Hematopoietic multipotent progenitor cell treated with erythropoietin and hydrocortisone succinate and interleukin-3 and kit ligand, for 8 days (in vitro differentiated cells): ENCODE measurements at regions not wholly inside any gene's neighbourhood (a gene's known extent, or its start where the extent isn't known, plus 50 kb on each side); places are given as distances from the start of the nearest gene placed in this dataset.
A peak's percentile ranks its signal among the peaks of the same experiment; 100 is the strongest.
"Not testable (repeated sequence)": the region's sequence is repeated elsewhere in the genome, so short reads cannot be mapped to it uniquely, and the experiment has no call there.

ENCODE experiments used
- DNase-seq: peaks from one replicate; pipeline ENCODE4 v3.0.0-alpha.2; 2015

DNA sequence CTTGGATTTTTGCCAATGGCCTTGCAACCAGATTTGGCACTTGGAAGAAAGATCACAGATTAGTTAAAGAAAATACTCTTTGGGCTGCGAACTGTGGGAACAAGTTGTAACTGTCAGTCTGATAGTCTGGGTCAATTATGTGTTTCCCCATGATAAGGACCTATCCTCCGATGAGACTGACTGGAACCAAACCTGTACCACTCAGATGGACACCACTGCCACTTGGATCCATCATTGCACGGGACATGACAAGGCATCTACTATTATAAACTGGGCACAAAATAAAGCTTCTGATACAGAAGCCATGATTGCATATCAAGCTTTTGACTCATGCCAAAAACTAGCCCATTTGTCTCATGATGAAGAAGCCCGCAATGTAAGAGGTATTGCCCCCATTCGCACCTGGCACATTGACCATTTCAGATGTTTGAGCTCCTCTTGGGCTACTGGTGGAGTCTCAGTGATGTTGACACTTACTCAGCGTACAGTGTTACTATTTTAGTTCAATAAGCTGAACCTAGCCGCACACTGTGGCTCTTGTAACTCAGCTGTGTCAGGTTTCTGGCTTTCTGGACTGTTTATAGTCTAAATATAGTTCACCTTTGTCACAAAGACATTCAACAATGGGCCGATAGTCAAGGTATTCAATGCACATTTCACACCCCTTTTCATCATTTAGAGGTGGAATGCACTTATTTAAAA, 179.8 kb upstream of the RBBP8 start:
- DNase-seq, result no peak

DNA sequence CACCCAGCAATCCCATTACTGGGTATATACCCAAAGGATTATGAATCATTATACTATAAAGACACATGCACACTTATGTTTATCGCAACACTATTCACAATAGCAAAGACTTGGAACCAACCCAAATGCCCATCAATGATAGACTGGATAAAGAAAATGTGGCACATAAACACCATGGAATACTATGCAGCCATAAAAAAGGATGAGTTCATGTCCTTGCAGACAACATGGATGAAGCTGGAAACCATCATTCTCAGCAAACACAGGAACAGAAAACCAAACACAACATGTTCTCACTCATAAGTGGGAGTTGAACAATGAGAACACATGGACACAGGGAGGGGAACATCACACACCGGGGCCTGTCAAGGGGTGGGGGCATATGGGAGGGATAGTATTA, 169.1 kb upstream of the RBBP8 start:
- not testable (repeated sequence) for DNase-seq

DNA sequence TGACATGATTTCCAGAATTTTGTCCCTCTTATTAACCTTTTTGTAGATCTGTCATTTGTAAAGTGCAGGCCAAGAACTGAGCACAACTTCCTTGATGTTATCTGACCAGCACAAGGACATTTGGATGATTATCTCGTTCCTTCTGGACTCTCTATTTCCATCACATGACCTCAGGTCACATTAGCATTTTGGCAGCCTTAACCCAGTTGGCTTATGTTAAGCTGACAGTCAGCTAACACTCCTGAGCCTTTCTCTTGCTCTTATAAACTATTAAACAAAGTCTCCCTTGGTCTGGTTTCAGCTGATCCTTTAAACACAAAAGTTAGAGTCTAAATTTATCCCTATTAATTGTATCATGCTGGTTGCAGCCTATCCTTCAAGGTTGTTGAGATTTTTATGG, 167.2 kb upstream of the RBBP8 start:
- no peak for DNase-seq

DNA sequence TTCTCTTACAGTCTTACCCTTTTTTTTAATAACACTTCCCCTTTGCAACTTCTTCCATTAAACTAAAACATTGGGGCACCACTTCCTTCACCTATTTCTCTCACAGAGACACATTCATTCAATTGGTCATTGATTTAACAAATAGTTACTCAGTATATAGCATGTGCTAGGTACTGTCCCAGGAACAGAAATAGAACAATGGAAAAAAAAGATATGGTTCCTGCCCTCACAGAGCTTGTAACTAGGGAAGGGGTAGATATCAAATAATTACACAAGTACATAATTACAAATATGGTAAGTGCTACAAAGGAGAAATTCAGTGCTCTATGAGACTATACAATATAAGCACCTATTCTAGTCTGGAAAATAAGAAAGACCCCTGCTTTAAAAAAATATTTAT, 165.5 kb upstream of the RBBP8 start:
- no peak for DNase-seq

DNA sequence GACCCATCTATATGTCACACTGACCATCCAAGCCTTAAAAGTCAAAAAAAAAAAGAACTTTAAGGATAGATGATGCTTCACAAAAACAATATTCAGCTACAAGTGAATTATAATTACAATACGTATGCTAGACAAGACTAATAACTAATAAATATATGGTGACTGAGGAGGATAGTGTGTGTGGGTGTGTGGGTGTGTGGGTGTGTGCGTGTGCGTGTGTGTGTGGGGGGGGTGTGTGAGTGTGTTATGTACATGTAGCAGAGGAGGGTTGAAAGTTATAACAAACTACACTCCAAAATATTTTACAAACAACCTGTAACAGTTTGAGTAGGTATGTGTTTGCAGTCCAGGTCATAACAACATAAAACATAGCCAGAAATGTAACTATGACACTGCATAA, 159.2 kb upstream of the RBBP8 start:
- DNase-seq, result no peak

DNA sequence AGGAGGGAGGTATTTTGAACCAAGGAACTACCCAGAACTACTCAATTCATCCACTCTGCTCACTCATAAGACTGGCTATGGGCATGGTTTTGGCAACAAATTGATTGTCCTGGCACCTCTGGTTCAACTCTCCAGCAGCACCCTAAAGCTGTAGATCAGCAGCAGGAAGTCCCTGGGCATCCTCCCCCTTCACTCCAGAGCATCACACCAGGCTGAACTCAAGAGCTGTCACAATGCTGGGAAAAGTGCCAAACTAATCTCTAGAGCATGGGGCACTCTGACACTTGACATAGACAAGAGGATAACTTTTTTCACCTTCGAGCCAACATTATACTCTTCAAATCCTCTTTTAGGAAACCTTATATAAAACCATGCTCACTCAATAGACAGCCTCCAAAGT, 154.1 kb upstream of the RBBP8 start:
- DNase-seq, result no peak

DNA sequence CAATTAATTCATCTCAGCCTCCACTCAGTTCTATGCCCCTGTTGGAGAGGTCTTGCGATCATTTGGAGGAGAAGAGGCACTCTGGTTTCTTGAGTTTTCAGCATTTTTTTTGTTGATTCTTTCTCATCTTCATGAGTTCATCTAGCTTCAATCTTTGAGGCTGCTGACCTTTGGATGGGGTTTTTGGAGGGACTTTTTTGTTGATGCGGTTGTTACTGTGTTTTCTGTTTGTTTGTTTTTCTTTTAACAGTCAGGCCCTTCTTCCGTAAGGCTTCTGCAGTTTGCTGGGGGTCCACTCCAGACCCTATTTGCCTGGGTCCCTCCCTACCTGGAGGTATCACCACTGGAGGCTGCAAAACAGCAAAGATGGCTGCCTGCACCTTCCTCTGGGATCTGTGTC, 149.9 kb upstream of the RBBP8 start:
- no peak for DNase-seq

DNA sequence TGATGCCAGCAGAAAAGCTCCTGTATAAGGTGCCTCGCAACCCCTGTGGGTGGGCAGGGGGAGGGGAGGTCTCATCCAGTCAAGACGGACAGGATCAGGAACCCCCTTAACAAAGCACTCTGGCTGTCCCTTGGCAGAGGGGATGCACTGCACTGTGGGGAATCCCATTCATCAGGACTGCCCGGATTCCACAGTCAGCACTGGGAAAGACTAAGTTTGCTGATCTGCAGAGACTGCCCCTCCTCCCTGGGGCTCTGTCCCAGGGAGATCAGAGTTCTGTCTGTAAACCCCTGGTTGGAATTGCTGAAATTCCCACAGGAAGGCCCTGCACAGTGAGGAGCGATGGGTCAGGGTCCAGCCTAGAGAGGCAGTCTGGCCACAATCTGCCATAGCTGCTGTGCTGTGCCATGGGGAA, 149.5 kb upstream of the RBBP8 start:
- DNase-seq, result no peak

DNA sequence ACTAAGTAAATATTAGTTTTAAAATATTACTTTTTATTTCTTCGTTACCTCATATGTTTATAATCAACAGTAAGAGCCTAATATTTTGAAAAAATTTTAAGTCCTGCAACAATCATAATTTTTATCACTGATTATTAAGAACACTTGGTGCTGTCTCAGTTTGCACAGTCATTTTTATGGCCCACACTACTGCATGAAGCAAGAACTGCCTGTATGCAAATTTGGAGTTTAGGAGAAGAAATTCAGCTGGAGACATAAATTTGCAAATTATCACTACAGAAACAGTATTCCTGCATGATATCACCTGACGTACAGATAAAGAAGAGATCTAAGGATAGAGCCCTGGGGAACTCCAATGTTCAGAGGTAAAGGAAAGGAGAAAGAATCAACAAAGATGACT, 144.1 kb upstream of the RBBP8 start:
- no peak for DNase-seq

DNA sequence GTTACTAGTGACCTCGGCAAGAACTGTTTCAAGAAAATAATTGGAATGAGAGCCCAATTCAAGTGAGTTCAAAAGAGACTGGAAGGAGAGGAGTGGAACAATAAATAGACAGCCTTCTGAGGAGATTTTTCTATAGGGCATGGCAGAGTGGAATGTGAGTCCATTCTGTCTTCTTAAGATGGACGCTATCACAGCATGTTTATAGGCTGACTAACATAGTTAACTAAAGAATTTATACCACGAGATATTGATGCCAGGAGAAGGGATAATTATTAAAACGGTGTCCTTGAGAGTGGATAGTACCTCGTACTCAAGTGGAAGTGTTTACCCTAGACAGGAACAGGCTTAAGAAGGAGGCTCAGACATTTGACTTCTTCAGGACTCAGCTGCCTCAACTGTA, 143.5 kb upstream of the RBBP8 start:
- DNase-seq, result no peak

DNA sequence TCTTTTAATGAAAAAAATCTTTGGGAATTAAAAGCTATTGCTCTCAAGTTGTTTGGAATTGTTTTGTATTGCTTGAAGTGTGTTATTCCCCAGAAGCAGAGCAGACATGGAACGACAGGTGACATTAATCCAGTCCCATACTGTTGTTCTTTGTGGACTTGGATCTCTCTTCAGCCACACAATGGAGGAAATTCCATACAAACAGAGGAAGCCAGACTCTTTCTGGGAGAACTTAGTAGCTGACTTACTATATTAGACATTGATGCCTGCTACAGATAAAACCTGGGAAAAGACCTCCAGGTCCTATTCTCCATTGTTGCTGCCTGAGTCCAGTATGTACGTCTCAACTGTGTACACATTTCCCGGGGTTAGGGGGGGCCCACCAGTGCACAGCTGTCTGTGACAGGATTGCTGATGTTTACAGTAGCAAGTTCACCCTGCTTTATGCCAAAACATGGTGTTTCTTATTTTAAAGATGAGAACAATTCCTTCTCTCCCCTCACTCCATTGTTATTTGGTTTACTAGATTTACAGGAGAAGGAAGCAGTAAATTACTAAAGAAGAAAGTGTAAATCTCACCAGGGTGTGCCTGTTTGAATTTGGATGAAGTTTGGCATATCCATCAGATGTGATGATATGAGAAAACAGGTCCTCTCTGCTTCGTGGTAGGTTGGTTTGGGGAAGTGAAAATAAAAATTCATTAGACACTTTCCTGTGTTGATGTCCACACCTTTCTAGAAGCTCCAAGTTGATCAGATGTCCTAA, 142.4 kb upstream of the RBBP8 start:
- DNase-seq, result no peak

DNA sequence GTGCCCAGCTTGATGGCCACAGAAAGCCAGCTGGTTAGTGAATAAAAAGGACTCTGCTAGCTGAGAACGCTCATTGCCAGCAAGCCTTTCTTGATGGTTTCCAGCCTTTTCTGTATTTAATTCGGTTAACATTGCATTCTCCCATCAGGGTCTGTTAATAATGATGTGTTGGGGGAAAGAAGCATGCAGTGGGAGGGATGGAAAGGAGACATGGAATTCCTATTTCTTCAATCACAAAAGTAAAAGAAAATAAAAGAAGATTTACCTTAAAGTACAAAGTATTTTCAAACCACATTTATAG, 141.9 kb upstream of the RBBP8 start:
- no peak for DNase-seq

DNA sequence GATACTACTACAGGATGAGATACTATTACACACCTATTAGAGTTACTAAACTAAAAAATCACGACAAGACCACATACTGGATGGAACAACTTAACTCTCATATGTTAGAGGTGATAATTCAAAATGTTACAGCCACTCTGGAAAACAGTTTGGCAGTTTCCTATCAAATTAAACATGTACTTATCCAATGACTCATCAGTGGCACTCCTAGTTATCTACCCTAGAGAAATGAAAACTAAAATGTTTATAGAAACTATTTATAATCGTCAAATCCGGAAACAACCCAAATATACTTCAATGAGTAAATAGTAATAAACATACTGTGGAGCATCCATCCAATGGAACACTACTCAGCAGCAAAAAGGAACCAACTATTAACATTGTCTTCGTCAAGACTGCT, 137.0 kb upstream of the RBBP8 start:
- DNase-seq, result no peak

DNA sequence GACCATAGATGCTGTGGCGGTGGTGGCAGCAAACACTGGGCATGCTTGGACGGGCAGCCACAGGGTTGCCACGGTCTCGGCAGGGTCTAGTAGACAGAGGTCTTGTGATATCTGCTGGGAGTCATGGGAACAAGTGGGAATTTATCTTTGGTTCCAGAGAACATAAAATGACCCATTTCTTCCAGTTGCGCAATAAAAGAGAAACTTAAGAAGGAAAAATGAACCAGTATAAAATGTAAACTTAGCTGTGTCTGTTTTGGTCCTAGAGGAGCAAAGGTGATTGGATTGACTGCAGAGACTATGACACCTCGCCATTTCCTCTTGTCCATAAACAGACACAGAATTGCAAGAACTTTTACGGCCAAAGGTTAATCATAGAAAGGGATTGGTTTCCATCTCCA, 132.6 kb upstream of the RBBP8 start:
- no peak for DNase-seq

DNA sequence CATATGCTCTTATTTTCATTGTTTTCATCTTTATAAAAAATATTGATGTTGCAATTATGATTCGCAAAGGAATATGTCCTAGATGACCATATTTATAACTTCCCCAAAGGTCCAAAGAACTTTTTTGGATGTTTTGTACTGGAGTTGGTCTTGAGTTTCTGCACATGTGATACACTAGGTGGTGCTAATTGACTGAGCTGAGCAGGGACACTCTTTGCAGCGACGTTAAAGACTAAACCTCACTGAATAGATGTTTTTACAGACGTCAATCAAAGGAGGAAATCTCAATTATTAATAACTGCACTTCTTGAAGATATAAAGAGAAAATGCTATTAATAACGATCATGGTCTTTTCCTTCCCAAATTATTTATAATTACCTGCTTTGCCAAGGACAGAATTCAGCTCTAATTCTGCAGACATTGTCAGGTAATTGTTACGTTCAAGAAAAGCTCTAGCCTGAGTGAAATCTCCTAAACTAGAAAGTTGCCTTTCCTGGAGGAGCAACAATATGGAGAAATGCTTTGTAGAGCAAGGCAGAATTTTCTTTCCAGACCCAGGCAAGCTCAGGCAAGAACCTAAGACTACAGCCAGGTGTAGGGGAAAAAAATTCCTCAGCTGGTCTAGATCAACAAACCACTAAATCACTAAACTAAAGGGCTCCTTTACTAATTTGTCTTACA, 119.3 kb upstream of the RBBP8 start:
- DNase-seq, result peak; percentile 17

DNA sequence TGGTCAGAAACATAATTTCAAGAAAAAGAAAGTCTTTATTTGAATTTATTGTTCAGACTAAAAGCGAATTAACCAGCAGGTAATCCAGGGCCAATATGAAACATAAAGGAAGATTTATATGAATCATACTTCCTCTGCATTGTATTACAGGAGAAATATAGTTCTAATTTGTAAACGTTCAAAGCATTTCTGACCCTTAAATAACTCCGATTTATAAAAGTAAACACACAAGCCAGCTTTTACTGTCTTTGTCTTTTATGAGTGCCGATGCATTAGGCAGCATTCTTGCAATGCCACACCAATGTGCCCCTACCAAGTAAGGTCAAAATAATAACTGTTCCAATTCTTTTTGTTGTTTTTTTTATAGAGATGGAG, 118.8 kb upstream of the RBBP8 start:
- DNase-seq, result no peak

DNA sequence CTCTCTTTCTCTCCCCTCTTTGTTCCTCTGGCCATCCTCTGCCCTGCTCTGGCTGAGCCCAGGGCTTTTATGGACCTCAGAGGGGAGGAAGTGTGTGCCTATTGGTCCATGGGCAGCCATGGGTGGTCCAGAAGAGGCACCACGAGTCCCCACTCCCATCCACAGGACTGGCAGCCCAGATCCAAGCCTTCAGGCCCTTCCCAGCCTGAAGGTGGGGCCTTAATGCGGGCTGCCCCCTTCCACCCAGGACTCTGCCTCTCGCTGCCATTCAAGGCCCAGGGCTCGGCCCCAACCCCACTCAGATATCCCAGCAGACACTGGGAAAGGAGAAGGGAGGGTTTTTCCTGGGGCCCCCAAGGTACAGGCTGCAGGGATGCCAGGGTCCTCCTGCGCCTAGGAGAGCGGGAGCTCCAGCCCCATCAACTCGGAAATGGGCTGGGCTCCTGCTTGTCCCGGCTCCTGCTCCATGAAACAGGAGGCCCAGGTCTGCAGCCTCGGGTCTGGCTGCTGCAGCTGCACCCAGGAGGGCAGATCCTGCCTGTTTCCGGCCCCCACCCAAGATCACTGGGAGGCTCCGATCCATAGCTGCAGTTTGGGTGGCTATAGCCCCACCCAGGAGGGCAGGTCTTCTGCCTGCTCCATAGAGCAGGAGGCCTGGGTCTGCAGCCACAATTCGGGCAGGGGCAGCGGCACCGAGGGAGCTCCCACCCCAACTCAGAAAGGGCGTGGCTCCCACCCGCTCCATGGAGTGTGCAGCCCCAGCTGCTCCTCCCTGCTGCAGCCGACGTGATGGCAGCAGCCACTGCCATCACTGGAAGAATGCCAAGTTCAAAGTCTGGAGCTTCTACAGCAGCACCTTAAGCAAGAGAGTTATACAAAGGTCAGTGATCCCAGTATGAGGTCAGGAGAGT, 116.6 kb upstream of the RBBP8 start:
- no peak for DNase-seq

DNA sequence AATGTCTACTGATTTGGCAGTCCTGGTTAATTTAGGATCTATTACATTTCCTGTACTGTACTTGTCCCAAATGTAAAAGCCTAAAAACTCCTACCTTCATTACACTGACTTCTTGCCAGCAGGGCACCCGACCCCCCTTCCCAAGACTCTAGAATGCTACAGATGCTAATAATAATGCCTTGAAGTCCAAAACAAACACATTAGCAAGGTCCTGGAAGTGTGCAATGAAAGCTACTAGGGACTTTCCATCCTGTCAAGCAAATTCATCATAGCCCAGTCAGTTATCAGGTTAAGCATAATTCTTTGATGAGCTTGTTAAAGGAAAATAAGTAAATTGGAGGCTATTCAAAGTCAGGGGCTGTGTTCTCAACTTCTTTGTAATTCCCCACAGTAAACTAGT, 115.3 kb upstream of the RBBP8 start:
- no peak for DNase-seq

DNA sequence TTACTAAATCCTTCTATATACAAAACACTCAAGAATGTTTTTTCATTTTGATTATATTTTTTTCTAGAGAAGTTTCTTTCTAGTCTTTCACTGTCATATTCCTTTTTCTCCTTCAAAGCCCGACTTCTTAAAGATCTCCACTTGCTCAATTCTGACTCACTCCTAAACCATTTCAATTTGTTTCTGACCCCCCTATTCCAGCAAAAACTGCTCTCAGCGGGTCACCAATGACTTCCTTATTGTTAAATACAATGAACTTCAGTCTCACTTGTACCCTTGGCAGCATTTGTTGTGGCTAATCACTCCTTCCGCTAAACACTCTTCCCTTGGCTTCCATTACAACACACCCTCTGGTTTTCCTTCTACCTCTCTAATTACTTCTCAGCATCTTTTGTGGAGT, 111.1 kb upstream of the RBBP8 start:
- no peak for DNase-seq

DNA sequence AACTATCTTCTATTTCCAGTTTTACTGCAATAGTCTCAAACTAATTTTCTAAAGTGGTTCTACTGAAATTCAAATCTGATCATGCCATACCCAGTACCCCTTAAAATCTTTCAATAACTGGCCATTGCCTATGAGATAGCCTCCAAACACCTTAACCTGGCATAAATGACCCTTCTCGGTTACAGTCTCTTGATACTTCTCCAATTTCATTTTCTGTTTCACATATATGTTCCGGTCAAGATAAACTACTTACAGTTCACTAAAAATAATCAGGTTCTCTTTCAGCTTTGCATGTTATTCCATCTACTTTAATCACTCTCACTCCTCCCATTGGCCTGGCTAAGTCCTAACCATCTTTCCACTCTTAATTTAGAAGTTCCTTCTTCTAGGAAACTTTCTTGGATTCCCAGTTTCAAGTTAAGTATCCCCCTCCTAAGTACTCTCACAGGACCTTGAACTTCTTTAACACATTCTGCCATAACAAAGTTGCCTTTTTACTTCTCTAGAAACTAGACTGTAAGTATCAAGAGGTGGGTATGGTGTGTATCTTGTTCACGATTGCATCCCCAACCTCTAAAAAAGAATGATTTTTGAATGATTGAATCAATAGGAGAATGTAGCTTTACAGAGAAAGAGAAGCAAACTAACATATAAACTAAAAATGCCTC, 110.2 kb upstream of the RBBP8 start:
- no peak for DNase-seq

DNA sequence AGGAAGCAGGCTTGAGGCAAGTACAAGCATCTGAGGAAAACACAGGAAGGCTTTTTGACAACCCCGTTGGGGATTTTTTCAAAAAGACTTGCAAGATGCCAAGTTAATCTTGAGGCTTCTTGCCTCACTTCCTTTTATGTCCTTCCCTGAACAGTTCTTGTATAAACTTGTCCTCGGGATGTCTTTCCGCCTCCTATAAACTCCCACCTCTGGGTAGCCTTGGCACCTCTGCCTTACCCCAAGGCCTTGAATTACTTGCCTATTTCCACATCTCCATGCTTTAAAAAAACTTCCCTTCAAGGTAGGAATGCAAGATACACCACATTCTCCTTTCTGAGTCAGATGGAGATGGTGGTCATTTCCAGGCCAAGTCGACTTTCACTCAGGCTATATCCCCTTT, 106.4 kb upstream of the RBBP8 start:
- no peak for DNase-seq

DNA sequence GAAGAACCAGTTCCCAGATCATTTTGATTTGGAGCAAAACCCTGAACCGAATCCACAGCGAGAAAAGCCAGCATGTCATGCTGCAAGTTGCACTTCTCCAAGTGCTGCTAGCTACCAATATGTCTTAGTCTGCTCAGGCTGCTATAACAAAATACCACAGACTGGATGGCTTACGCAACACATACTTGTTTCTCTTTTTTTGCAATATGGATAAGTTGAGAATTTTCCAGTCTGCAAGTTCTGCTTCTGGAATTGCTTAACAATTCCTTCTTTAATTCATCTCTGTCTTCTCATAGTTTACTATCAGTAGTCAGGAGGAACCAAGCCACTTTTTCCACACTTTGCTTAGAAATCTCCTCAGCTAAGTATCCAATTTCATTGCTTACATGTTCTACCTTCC, 105.9 kb upstream of the RBBP8 start:
- no peak for DNase-seq

DNA sequence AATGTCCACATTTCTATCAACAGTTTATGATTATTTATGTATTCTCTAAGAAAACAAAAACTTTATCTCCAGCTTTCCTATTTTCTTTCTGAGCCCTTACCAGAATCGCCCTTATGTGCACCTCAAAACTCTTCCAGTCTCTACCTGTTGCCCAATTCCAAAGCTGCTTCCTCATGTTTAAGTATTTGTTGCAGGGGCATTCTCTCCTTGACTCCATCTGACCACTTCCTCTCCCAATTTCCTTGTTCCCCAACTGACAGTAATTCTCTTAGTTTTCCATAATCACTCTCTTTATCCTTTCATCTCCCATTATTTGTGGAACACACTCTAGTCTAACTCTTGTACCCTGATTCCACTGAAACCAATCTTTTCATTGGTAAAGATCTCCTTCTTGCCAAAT, 105.4 kb upstream of the RBBP8 start:
- no peak for DNase-seq
